ENCODE measurements at regions not wholly inside any gene's neighbourhood (a gene's known extent, or its start where the extent isn't known, plus 50 kb on each side); places are given as distances from the start of the nearest gene placed in this dataset.

GRCh38 chr7:25427721-25428120 is 199.4 kb upstream of the NPVF start:
- H3K4me3 ChIP-seq (ENCODE audit: low read depth in 1 of 2, low read length in 1 of 2) = no peak overlapping the region
- TF ChIP-seq CTCF (IDR thresholded peaks at IDR 0.05) = no peak
- no peaks in the 10 kb centered on the region for H3K27me3 ChIP-seq
- H3K9me3 ChIP-seq = no peaks in the 10 kb centered on the region
- no peaks in the 10 kb centered on the region for H3K4me1 ChIP-seq (ENCODE audit: control insufficient read depth in 1 of 2, insufficient read depth in 1 of 2, low read depth in 1 of 2, low read length in 1 of 2)
- H3K36me3 ChIP-seq = no peaks in the 10 kb centered on the region
- H3K27ac ChIP-seq = no peak overlapping the region

- Histone ChIP-seq H3K4me3 (ENCODE audit: low read depth in 1 of 2, low read length in 1 of 2) (no peak overlapping the region), H3K27me3 (no peaks in the 10 kb centered on the region)
- TF ChIP-seq CTCF (IDR thresholded peaks at IDR 0.05) = no peak
These were observed 201.4 kb upstream of the NPVF start for GRCh38 chr7:25429731-25430130.

GRCh38 chr7:25430200-25430931 is 202.1 kb upstream of the NPVF start:
- TF ChIP-seq CTCF (IDR thresholded peaks at IDR 0.05) = no peak
- H3K27me3 ChIP-seq = no peaks in the 10 kb centered on the region
- H3K27ac ChIP-seq = no peak overlapping the region
- no peaks in the 10 kb centered on the region for H3K9me3 ChIP-seq
- H3K36me3 ChIP-seq = no peaks in the 10 kb centered on the region
- no peak overlapping the region for H3K4me3 ChIP-seq (ENCODE audit: low read depth in 1 of 2, low read length in 1 of 2)
- no peaks in the 10 kb centered on the region for H3K4me1 ChIP-seq (ENCODE audit: control insufficient read depth in 1 of 2, insufficient read depth in 1 of 2, low read depth in 1 of 2, low read length in 1 of 2)

More at GRCh38 chr7:25429731-25430130, 201.4 kb upstream of the NPVF start:
- no peaks in the 10 kb centered on the region for H3K9me3 ChIP-seq
- no peak overlapping the region for H3K27ac ChIP-seq
- H3K4me1 ChIP-seq (ENCODE audit: control insufficient read depth in 1 of 2, insufficient read depth in 1 of 2, low read depth in 1 of 2, low read length in 1 of 2) = no peaks in the 10 kb centered on the region
- no peaks in the 10 kb centered on the region for H3K36me3 ChIP-seq

- Histone ChIP-seq H3K9me3 (no peaks in the 10 kb centered on the region), H3K4me3 (ENCODE audit: low read depth in 1 of 2, low read length in 1 of 2) (no peak overlapping the region), H3K4me1 (ENCODE audit: control insufficient read depth in 1 of 2, insufficient read depth in 1 of 2, low read depth in 1 of 2, low read length in 1 of 2) (no peaks in the 10 kb centered on the region), H3K36me3 (no peaks in the 10 kb centered on the region), H3K27me3 (no peaks in the 10 kb centered on the region), H3K27ac (no peak overlapping the region)
- no peak for TF ChIP-seq CTCF (IDR thresholded peaks at IDR 0.05)
These were observed 203.7 kb upstream of the NPVF start for GRCh38 chr7:25431956-25432450.

- no peak for TF ChIP-seq CTCF (IDR thresholded peaks at IDR 0.05)
- no peaks in the 10 kb centered on the region for H3K9me3 ChIP-seq
- no peak overlapping the region for H3K27ac ChIP-seq
- no peaks in the 10 kb centered on the region for H3K36me3 ChIP-seq
- H3K4me3 ChIP-seq (ENCODE audit: low read depth in 1 of 2, low read length in 1 of 2) = no peak overlapping the region
- H3K4me1 ChIP-seq (ENCODE audit: control insufficient read depth in 1 of 2, insufficient read depth in 1 of 2, low read depth in 1 of 2, low read length in 1 of 2) = no peaks in the 10 kb centered on the region
- H3K27me3 ChIP-seq = no peaks in the 10 kb centered on the region
These were observed 204.5 kb upstream of the NPVF start for GRCh38 chr7:25432807-25433206.

Measured in neutrophil (primary cell).